HT1080 (cell line): ENCODE measurements at regions not wholly inside any gene's neighbourhood (a gene's known extent, or its start where the extent isn't known, plus 50 kb on each side); places are given as distances from the start of the nearest gene placed in this dataset.
"Not testable (repeated sequence)": the region's sequence is repeated elsewhere in the genome, so short reads cannot be mapped to it uniquely, and the experiment has no call there.

Experiments used
- DNase-seq: peaks from one replicate; pipeline ENCODE4 v3.0.0-alpha.2; 2015; ENCODE audit warnings: low read depth

GRCh38 chr1:146415017-146415416 lies 186.2 kb upstream of the NOTCH2NLA start:
- not testable (repeated sequence) for DNase-seq

GRCh38 chr1:146413911-146414310 lies 185.1 kb upstream of the NOTCH2NLA start:
- DNase-seq, result peak; percentile 65

- DNase-seq, result not testable (repeated sequence)
These were observed 183.1 kb upstream of the NOTCH2NLA start for GRCh38 chr1:146411923-146412322.

GRCh38 chr1:146409817-146410441 lies 181.1 kb upstream of the NOTCH2NLA start:
- DNase-seq, result peak; percentile 99

GRCh38 chr1:146409116-146409801 lies 180.4 kb upstream of the NOTCH2NLA start:
- peak; percentile 92 for DNase-seq

- not testable (repeated sequence) for DNase-seq
These were observed 172.5 kb upstream of the NOTCH2NLA start for GRCh38 chr1:146401281-146401825.

GRCh38 chr1:146400173-146401121 lies 171.6 kb upstream of the NOTCH2NLA start:
- not testable (repeated sequence) for DNase-seq

- not testable (repeated sequence) for DNase-seq
These were observed 170.4 kb upstream of the NOTCH2NLA start for GRCh38 chr1:146399225-146399624.

GRCh38 chr1:146396801-146397200 lies 168.0 kb upstream of the NOTCH2NLA start:
- not testable (repeated sequence) for DNase-seq

- not testable (repeated sequence) for DNase-seq
These were observed 167.4 kb upstream of the NOTCH2NLA start for GRCh38 chr1:146396242-146396641.

- not testable (repeated sequence) for DNase-seq
These were observed 165.0 kb upstream of the NOTCH2NLA start for GRCh38 chr1:146393796-146394195.

GRCh38 chr1:146393154-146393553 lies 164.3 kb upstream of the NOTCH2NLA start:
- not testable (repeated sequence) for DNase-seq

GRCh38 chr1:146389178-146389577 lies 160.4 kb upstream of the NOTCH2NLA start:
- DNase-seq, result not testable (repeated sequence)

GRCh38 chr1:146387750-146388469 lies 159.1 kb upstream of the NOTCH2NLA start:
- peak; percentile 52 for DNase-seq

GRCh38 chr1:146386851-146387749 lies 158.3 kb upstream of the NOTCH2NLA start:
- DNase-seq, result peak; percentile 97

GRCh38 chr1:146381196-146381595 lies 152.4 kb upstream of the NOTCH2NLA start:
- not testable (repeated sequence) for DNase-seq

GRCh38 chr1:146376708-146377496 lies 148.1 kb upstream of the NOTCH2NLA start:
- DNase-seq, result peak; percentile 99

- peak; percentile 86 for DNase-seq
These were observed 147.5 kb upstream of the NOTCH2NLA start for GRCh38 chr1:146376309-146376707.

- not testable (repeated sequence) for DNase-seq
These were observed 146.3 kb upstream of the NOTCH2NLA start for GRCh38 chr1:146375108-146375507.
